ENCODE measurements at regions not wholly inside any gene's neighbourhood (a gene's known extent, or its start where the extent isn't known, plus 50 kb on each side); places are given as distances from the start of the nearest gene placed in this dataset.

DNA sequence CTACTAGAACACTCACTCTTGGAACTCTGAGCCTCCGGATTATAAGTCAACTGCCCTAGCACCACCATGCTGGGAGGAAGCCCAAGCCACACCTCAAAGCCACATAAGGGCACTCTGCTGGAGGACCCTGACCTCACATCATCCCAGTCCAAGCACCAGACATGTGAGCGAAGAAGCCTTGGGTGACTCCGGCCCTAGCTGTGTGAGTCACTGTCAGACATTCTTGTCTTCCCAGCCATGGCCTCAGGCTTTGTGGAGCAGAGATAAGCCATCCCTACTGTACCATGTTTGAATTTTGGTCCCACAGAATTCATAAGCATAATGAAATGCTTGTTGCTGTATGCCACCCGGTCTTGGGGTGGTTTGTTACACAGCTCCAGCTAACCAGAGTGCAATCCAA lies 247.7 kb downstream of the SOD2 start:
- H3F3A ChIP-seq (ENCODE audit: insufficient read depth, low read length): no peaks in the 10 kb centered on the region
- no peaks in the 10 kb centered on the region for H3K79me2 ChIP-seq (ENCODE audit: insufficient read depth, low read length)
- no peak overlapping the region for H3K4me3 ChIP-seq (ENCODE audit: low read depth, low read length, poor library complexity, severe bottlenecking)
- no peak for TF ChIP-seq EZH2 (IDR thresholded peaks at IDR 0.05; ENCODE audit: borderline replicate concordance, low read length)
- TF ChIP-seq, protein P1, sequence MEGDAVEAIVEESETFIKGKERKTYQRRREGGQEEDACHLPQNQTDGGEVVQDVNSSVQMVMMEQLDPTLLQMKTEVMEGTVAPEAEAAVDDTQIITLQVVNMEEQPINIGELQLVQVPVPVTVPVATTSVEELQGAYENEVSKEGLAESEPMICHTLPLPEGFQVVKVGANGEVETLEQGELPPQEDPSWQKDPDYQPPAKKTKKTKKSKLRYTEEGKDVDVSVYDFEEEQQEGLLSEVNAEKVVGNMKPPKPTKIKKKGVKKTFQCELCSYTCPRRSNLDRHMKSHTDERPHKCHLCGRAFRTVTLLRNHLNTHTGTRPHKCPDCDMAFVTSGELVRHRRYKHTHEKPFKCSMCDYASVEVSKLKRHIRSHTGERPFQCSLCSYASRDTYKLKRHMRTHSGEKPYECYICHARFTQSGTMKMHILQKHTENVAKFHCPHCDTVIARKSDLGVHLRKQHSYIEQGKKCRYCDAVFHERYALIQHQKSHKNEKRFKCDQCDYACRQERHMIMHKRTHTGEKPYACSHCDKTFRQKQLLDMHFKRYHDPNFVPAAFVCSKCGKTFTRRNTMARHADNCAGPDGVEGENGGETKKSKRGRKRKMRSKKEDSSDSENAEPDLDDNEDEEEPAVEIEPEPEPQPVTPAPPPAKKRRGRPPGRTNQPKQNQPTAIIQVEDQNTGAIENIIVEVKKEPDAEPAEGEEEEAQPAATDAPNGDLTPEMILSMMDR (IDR thresholded peaks at IDR 0.05; ENCODE audit: low read length): no peak
- H4K20me1 ChIP-seq (ENCODE audit: insufficient read depth, low read length): no peaks in the 10 kb centered on the region
- H3K9ac ChIP-seq (ENCODE audit: low read length): no peak overlapping the region
- H3K36me3 ChIP-seq (ENCODE audit: insufficient read depth, low read length): no peaks in the 10 kb centered on the region
- H3K27ac ChIP-seq (ENCODE audit: low read depth, low read length, poor library complexity, severe bottlenecking): no peak overlapping the region
- no peak overlapping the region for H2AFZ ChIP-seq (ENCODE audit: low read length)
- no peaks in the 10 kb centered on the region for H3K9me3 ChIP-seq (ENCODE audit: low read length)
- H3K4me2 ChIP-seq (ENCODE audit: low read length): no peak overlapping the region
- peaks cover 3% of the 10 kb centered on the region; the same call in 1 of the 2 replicates for H3K27me3 ChIP-seq (ENCODE audit: insufficient read depth, low read length)
- H3K9me2 ChIP-seq (ENCODE audit: low read depth, low read length): no peaks in the 10 kb centered on the region
- H3K4me1 ChIP-seq (ENCODE audit: insufficient read depth, low read length, severe bottlenecking): no peaks in the 10 kb centered on the region

DNA sequence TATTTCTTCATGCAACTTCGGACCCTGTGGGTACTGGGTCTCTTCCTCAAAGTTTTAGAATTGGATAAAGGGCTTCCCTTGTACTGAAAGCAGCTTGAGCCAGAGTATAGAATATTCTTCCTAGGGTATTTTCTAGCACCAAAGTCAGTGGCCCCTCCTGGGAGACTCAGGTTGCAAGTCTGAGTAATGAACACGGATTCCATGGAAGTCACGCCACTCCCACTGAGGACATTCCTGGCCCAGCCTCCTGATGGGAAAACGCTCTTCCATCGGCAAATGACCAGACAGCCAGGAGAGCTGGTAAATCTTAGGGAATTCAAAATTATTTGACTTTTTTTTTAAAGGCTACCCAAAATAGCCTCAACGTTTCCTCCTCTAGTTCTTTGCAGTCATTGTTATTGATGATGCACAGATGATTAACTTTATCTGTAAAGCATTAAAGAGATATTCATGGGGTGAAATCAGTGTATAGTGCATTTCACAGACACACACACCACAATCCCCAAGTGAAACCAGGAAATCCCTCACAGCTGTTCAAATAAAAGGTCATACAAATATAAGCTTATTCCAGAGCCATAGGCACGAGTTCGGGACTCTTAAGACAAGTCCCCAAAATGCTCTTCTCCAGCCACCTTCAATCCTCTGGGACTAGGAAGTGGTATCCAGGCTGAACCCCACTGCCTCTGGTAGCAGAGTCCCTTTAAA lies 248.8 kb downstream of the SOD2 start:
- H4K20me1 ChIP-seq (ENCODE audit: insufficient read depth, low read length): no peaks in the 10 kb centered on the region
- H3K9me2 ChIP-seq (ENCODE audit: low read depth, low read length): no peaks in the 10 kb centered on the region
- H3K36me3 ChIP-seq (ENCODE audit: insufficient read depth, low read length): no peaks in the 10 kb centered on the region
- H2AFZ ChIP-seq (ENCODE audit: low read length): no peak overlapping the region
- H3K4me2 ChIP-seq (ENCODE audit: low read length): no peak overlapping the region
- H3K27me3 ChIP-seq (ENCODE audit: insufficient read depth, low read length): peaks cover 3% of the 10 kb centered on the region; the same call in 1 of the 2 replicates
- H3K9me3 ChIP-seq (ENCODE audit: low read length): no peaks in the 10 kb centered on the region
- H3K9ac ChIP-seq (ENCODE audit: low read length): no peak overlapping the region
- no peak for TF ChIP-seq EZH2 (IDR thresholded peaks at IDR 0.05; ENCODE audit: borderline replicate concordance, low read length)
- TF ChIP-seq, protein P1 (IDR thresholded peaks at IDR 0.05; ENCODE audit: low read length): no peak
- H3K4me1 ChIP-seq (ENCODE audit: insufficient read depth, low read length, severe bottlenecking): no peaks in the 10 kb centered on the region
- no peak overlapping the region for H3K4me3 ChIP-seq (ENCODE audit: low read depth, low read length, poor library complexity, severe bottlenecking)
- H3F3A ChIP-seq (ENCODE audit: insufficient read depth, low read length): no peaks in the 10 kb centered on the region
- no peak overlapping the region for H3K27ac ChIP-seq (ENCODE audit: low read depth, low read length, poor library complexity, severe bottlenecking)
- H3K79me2 ChIP-seq (ENCODE audit: insufficient read depth, low read length): no peaks in the 10 kb centered on the region

DNA sequence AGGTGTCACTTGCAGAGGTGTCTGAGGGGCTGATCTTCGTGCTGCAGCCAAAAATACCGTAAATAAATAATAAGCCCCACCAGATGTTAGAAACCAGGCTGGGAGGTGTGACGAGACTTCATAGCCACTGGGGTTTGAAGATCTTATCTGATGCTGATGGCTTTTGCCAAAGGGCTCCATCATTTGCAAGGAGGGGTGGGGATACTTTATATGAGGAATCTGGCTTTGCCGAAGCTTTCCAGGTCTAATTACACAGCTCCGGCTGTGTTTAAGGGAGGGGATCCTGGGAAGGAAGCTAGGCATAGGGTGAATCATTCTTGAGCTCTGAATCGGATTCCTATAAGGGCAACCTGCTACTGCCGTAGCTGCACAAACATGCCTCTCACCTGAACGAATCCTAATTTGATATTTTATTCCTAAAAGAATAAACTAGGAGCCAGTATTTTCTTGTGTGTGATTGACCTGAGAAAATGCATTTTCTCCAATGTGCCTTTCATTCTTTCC lies 249.6 kb downstream of the SOD2 start:
- TF ChIP-seq, protein P1 (IDR thresholded peaks at IDR 0.05; ENCODE audit: low read length): no peak
- no peak for TF ChIP-seq EZH2 (IDR thresholded peaks at IDR 0.05; ENCODE audit: borderline replicate concordance, low read length)
- no peaks in the 10 kb centered on the region for H3K36me3 ChIP-seq (ENCODE audit: insufficient read depth, low read length)
- H3K9me2 ChIP-seq (ENCODE audit: low read depth, low read length): no peaks in the 10 kb centered on the region
- H3F3A ChIP-seq (ENCODE audit: insufficient read depth, low read length): no peaks in the 10 kb centered on the region
- H3K4me1 ChIP-seq (ENCODE audit: insufficient read depth, low read length, severe bottlenecking): no peaks in the 10 kb centered on the region
- H3K27ac ChIP-seq (ENCODE audit: low read depth, low read length, poor library complexity, severe bottlenecking): no peak overlapping the region
- H3K4me2 ChIP-seq (ENCODE audit: low read length): no peak overlapping the region
- no peak overlapping the region for H2AFZ ChIP-seq (ENCODE audit: low read length)
- H3K9me3 ChIP-seq (ENCODE audit: low read length): no peaks in the 10 kb centered on the region
- H3K79me2 ChIP-seq (ENCODE audit: insufficient read depth, low read length): no peaks in the 10 kb centered on the region
- H3K9ac ChIP-seq (ENCODE audit: low read length): no peak overlapping the region
- H4K20me1 ChIP-seq (ENCODE audit: insufficient read depth, low read length): no peaks in the 10 kb centered on the region
- H3K27me3 ChIP-seq (ENCODE audit: insufficient read depth, low read length): peaks cover 3% of the 10 kb centered on the region; the same call in 1 of the 2 replicates
- no peak overlapping the region for H3K4me3 ChIP-seq (ENCODE audit: low read depth, low read length, poor library complexity, severe bottlenecking)
